NOMO-1 treated with DMSO at 0.1 percent for 48 hours (cell line): ENCODE measurements at regions not wholly inside any gene's neighbourhood (a gene's known extent, or its start where the extent isn't known, plus 50 kb on each side); places are given as distances from the start of the nearest gene placed in this dataset.

Experiments
- DNase-seq: peaks from one replicate; lab custom pipeline; 2025; ENCODE audit not compliant: unreplicated experiment; lab: John Stamatoyannopoulos, UW

GRCh38 chr5:96045888-96046287 is 84.2 kb upstream of the ELL2 start:
- no peak for DNase-seq

- peak; percentile 86 for DNase-seq
These were observed 81.8 kb upstream of the ELL2 start for GRCh38 chr5:96043446-96043845.

GRCh38 chr5:96037128-96037527 is 75.5 kb upstream of the ELL2 start:
- no peak for DNase-seq

GRCh38 chr5:96036301-96036700 is 74.7 kb upstream of the ELL2 start:
- DNase-seq, result no peak

GRCh38 chr5:96035796-96036195 is 74.1 kb upstream of the ELL2 start:
- DNase-seq, result no peak

GRCh38 chr5:96033116-96033515 is 71.5 kb upstream of the ELL2 start:
- no peak for DNase-seq

- no peak for DNase-seq
These were observed 70.2 kb upstream of the ELL2 start for GRCh38 chr5:96031811-96032261.

- DNase-seq, result no peak
These were observed 69.5 kb upstream of the ELL2 start for GRCh38 chr5:96031180-96031579.

GRCh38 chr5:96026406-96027041 is 64.9 kb upstream of the ELL2 start:
- DNase-seq, result no peak

GRCh38 chr5:96024683-96025475 is 63.2 kb upstream of the ELL2 start:
- no peak for DNase-seq

GRCh38 chr5:96023518-96023917 is 61.9 kb upstream of the ELL2 start:
- no peak for DNase-seq

- no peak for DNase-seq
These were observed 61.3 kb upstream of the ELL2 start for GRCh38 chr5:96022971-96023370.

- no peak for DNase-seq
These were observed 56.3 kb upstream of the ELL2 start for GRCh38 chr5:96017951-96018350.

GRCh38 chr5:96016216-96016615 is 54.6 kb upstream of the ELL2 start:
- no peak for DNase-seq

- DNase-seq, result no peak
These were observed 54.1 kb upstream of the ELL2 start for GRCh38 chr5:96015709-96016108.

- no peak for DNase-seq
These were observed 52.7 kb upstream of the ELL2 start for GRCh38 chr5:96014395-96014794.

- DNase-seq, result no peak
These were observed 51.6 kb upstream of the ELL2 start for GRCh38 chr5:96013254-96013653.

GRCh38 chr5:96012399-96012798 is 50.7 kb upstream of the ELL2 start:
- no peak for DNase-seq
